SJSA1 (cell line): ENCODE measurements at regions not wholly inside any gene's neighbourhood (a gene's known extent, or its start where the extent isn't known, plus 50 kb on each side); places are given as distances from the start of the nearest gene placed in this dataset.

Source experiments
- DNase-seq, 2 experiments: peaks; one replicate each; pipeline ENCODE4 v3.0.0-alpha.2; 2015 to 2020; ENCODE audit warnings: low spot score in 2 of 2, low read depth in 1 of 2
- H3K27ac ChIP-seq: fragments of 250-450 bp; sonication (Bioruptor Pico); 2 replicates; pipeline ENCODE4 v1.5.1; 2020; ENCODE audit warnings: mild to moderate bottlenecking, moderate library complexity
- H3K27me3 ChIP-seq: fragments of 250-450 bp; sonication (Bioruptor Pico); replicated peaks from 2 replicates; pipeline ENCODE4 v1.5.1; 2020; ENCODE audit warnings: mild to moderate bottlenecking, moderate library complexity
- H3K36me3 ChIP-seq: fragments of 250-450 bp; sonication (Bioruptor Pico); 2 replicates; pipeline ENCODE4 v1.5.1; 2020; ENCODE audit warnings: mild to moderate bottlenecking
- H3K4me1 ChIP-seq: fragments of 250-450 bp; sonication (Bioruptor Pico); replicated peaks from 2 replicates; pipeline ENCODE4 v1.6.1; 2021; ENCODE audit warnings: mild to moderate bottlenecking
- H3K4me3 ChIP-seq: fragments of 250-450 bp; sonication (Bioruptor Pico); 2 replicates; pipeline ENCODE4 v1.5.1; 2020; ENCODE audit warnings: mild to moderate bottlenecking
- H3K9me3 ChIP-seq: fragments of 250-450 bp; sonication (Bioruptor Pico); replicated peaks from 2 replicates; pipeline ENCODE4 v1.5.1; 2020; ENCODE audit warnings: mild to moderate bottlenecking

DNA sequence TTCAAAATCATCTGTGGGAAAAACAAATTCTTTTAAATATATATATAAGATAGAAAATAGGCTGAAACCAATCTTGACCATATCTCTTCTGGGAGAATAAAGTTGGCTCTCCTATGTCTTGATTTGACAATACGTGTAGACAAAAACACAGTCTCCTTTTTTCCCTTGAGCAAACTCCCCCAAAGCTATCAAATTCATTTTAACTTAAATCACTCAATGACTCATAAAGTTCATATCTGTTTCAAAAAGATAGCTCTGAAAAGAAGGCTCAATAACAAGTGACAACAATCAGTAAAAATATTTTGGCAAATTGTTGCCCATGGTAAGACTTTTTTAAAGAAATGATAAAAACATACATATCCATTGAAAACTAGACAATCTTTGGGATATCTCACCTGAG, 236.0 kb upstream of the TENT5A start:
- H3K9me3 ChIP-seq, result no peaks in the 10 kb centered on the region
- H3K27ac ChIP-seq, result no peak overlapping the region
- no peak for DNase-seq
- no peaks in the 10 kb centered on the region for H3K27me3 ChIP-seq
- H3K36me3 ChIP-seq, result no peaks in the 10 kb centered on the region
- H3K4me3 ChIP-seq, result no peak overlapping the region
- H3K4me1 ChIP-seq, result no peaks in the 10 kb centered on the region

- Histone ChIP-seq H3K4me1 (peaks cover under 1% of the 10 kb centered on the region), H3K27ac (no peak overlapping the region), H3K9me3 (no peaks in the 10 kb centered on the region), H3K4me3 (no peak overlapping the region), H3K27me3 (no peaks in the 10 kb centered on the region), H3K36me3 (no peaks in the 10 kb centered on the region)
- no peak for DNase-seq
These were observed 234.8 kb upstream of the TENT5A start for GRCh38 chr6:81987293-81987692.

- H3K9me3 ChIP-seq, result no peaks in the 10 kb centered on the region
- DNase-seq, result no peak
- no peak overlapping the region for H3K4me3 ChIP-seq
These were observed 232.7 kb upstream of the TENT5A start for GRCh38 chr6:81985191-81985590.

DNA sequence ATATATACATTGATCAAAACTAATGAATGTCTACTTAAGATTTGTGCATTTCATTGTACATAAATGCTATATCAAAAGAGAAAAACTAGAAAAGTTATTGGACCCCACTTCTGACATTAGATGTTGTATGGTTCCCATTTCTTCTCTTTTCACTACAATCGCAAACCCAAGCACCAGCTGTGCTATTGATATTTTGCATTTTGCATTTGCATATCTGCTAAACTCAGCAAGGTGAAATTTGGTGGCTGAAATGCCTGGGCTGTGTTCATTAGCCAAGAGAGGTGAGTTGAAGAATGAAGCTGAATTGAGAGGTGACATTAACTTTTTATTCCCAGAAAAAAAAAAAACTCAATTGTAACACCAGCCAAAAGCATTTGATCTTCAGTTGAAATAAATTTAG, 232.1 kb upstream of the TENT5A start:
- no peaks in the 10 kb centered on the region for H3K36me3 ChIP-seq
- H3K4me3 ChIP-seq, result no peak overlapping the region
- no peaks in the 10 kb centered on the region for H3K27me3 ChIP-seq
- DNase-seq, result no peak
- H3K4me1 ChIP-seq, result peaks cover 13% of the 10 kb centered on the region
- H3K9me3 ChIP-seq, result no peaks in the 10 kb centered on the region; the same call in 1 of the 2 replicates
- no peak overlapping the region for H3K27ac ChIP-seq

More at GRCh38 chr6:81985191-81985590, 232.7 kb upstream of the TENT5A start:
- peaks cover 13% of the 10 kb centered on the region for H3K4me1 ChIP-seq
- H3K36me3 ChIP-seq, result no peaks in the 10 kb centered on the region
- H3K27ac ChIP-seq, result no peak overlapping the region
- no peaks in the 10 kb centered on the region for H3K27me3 ChIP-seq

GRCh38 chr6:81981812-81982211, 229.3 kb upstream of the TENT5A start:
- no peak overlapping the region for H3K4me3 ChIP-seq
- DNase-seq, result peak in 1 of 2 experiments; percentile 58
- no peaks in the 10 kb centered on the region for H3K36me3 ChIP-seq
- H3K27me3 ChIP-seq, result no peaks in the 10 kb centered on the region
- peaks cover 20% of the 10 kb centered on the region for H3K4me1 ChIP-seq
- H3K27ac ChIP-seq, result peak overlapping the region; percentile 62
- H3K9me3 ChIP-seq, result no peaks in the 10 kb centered on the region; the same call in 1 of the 2 replicates

DNA sequence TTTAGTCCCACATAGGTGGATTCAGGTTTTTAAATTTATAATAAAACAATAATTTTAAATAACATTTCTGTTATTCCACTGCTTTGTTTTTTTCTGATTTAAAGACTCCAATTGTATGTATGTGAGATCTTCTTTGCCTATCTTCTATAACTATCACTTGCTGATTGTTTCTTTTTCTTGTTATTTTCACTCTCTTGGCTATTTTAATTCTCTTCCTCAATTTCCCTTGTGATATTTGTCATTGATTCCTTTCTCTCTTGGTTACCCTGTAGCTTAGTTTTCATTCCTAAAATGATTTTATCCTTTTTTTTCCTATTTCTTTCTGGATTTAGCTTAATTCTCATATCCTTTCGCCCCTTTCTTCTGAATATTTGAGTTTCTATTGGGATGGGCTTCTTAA, 227.3 kb upstream of the TENT5A start:
- Histone ChIP-seq H3K4me1 (peaks cover 20% of the 10 kb centered on the region), H3K4me3 (no peak overlapping the region), H3K27ac (no peak overlapping the region), H3K27me3 (no peaks in the 10 kb centered on the region), H3K9me3 (no peaks in the 10 kb centered on the region; the same call in 1 of the 2 replicates), H3K36me3 (no peaks in the 10 kb centered on the region)
- no peak for DNase-seq

DNA sequence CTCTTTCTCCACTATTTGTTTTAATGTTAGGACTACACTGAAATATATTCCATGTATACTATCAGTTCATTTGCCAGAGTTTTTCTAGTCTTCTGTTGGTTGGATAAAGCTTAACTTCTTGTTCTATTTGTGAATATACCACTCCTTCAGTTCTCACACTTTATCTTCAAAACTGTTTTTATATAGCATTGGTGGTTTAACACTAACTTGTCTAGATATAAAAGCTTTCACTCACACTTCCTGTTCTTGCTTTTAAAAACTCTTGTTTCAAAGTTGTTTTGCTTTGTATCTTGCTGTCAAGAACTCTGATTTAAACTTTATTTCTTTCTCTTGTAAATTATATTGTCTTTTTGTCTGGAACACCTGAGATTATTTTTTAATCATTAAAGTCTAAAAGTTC, 226.8 kb upstream of the TENT5A start:
- Histone ChIP-seq H3K27me3 (no peaks in the 10 kb centered on the region), H3K4me1 (peaks cover 20% of the 10 kb centered on the region), H3K9me3 (no peaks in the 10 kb centered on the region; the same call in 1 of the 2 replicates), H3K27ac (no peak overlapping the region), H3K4me3 (no peak overlapping the region), H3K36me3 (no peaks in the 10 kb centered on the region)
- DNase-seq, result no peak

- no peaks in the 10 kb centered on the region for H3K36me3 ChIP-seq
- peak in 1 of 2 experiments; percentile 29 for DNase-seq
- no peak overlapping the region for H3K4me3 ChIP-seq
- H3K27ac ChIP-seq, result no peak overlapping the region
- no peaks in the 10 kb centered on the region for H3K27me3 ChIP-seq
- peaks cover 20% of the 10 kb centered on the region for H3K4me1 ChIP-seq
- no peaks in the 10 kb centered on the region; the same call in 1 of the 2 replicates for H3K9me3 ChIP-seq
These were observed 225.7 kb upstream of the TENT5A start for GRCh38 chr6:81978230-81978629.

GRCh38 chr6:81977486-81977885, 225.0 kb upstream of the TENT5A start:
- Histone ChIP-seq H3K27me3 (no peaks in the 10 kb centered on the region), H3K4me1 (peaks cover 20% of the 10 kb centered on the region), H3K9me3 (no peaks in the 10 kb centered on the region; the same call in 1 of the 2 replicates), H3K4me3 (no peak overlapping the region), H3K27ac (no peak overlapping the region), H3K36me3 (no peaks in the 10 kb centered on the region)
- peak in 1 of 2 experiments; percentile 5 for DNase-seq

DNA sequence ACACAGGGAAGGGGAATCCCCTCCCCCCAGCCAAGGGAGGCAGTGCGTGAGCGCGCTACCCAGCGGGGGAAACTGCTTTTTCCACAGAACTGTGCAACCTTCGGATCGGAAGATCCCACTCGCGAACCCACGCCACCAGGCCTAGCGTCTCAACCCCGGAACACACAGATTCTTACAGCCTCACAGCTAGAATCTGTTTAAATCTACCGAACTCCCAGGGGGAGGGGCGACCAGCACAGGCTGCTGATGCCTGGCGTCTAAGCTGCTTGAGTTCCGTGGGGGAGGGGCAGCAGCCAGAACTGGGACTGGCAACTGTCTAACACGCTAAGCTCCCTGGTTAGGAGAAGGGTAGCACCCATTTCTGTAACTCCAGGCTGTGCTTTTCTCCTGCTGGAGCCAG, 217.3 kb upstream of the TENT5A start:
- Histone ChIP-seq H3K36me3 (no peaks in the 10 kb centered on the region), H3K27ac (no peak overlapping the region), H3K27me3 (no peaks in the 10 kb centered on the region), H3K4me1 (no peaks in the 10 kb centered on the region), H3K4me3 (no peak overlapping the region), H3K9me3 (no peaks in the 10 kb centered on the region)
- no peak for DNase-seq

GRCh38 chr6:81969011-81969410, 216.5 kb upstream of the TENT5A start:
- H3K4me3 ChIP-seq, result no peak overlapping the region

DNA sequence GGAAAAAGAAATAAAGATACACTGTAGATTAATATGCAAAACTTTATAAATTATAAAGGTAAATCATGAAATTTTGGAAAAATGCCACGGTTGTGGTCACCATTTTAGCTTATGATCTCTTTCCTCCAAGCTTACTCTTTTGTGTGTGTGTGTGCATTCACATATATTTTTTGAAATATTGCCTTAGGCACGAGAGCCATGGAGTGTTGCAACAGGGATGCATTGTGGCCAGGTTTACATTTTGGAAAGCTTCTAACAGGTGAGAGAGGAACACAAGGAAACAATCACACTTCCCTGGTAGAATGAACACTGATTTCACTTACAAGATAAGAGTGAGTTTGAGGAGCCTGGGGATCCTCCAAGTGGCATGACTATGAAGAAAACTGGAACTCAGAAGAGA, 214.5 kb upstream of the TENT5A start:
- Histone ChIP-seq H3K4me3 (no peak overlapping the region), H3K36me3 (no peaks in the 10 kb centered on the region), H3K4me1 (no peaks in the 10 kb centered on the region), H3K9me3 (no peaks in the 10 kb centered on the region), H3K27ac (no peak overlapping the region), H3K27me3 (no peaks in the 10 kb centered on the region)
- DNase-seq, result no peak

More at GRCh38 chr6:81969011-81969410, 216.5 kb upstream of the TENT5A start:
- H3K4me1 ChIP-seq, result no peaks in the 10 kb centered on the region
- no peak for DNase-seq
- no peaks in the 10 kb centered on the region for H3K36me3 ChIP-seq
- no peak overlapping the region for H3K27ac ChIP-seq
- no peaks in the 10 kb centered on the region for H3K9me3 ChIP-seq
- no peaks in the 10 kb centered on the region for H3K27me3 ChIP-seq

DNA sequence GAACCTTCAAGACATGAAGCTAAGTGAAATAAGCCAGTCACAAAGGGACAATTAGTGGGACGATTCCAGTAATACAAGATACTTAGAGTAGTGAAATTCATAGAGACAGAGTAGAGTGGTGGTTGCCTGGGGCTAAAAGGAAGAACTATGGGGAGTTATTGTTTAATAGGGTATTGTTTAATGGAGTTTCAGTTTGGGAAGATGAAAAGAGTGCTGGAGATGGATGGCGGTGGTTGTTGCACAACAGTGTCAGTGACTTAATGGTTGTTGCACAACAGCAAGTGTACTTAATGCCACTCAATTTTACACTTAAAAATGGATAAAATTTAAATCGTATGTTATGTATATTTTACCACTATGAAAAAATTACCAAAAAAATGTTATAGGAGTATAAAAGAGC, 209.7 kb upstream of the TENT5A start:
- no peak for DNase-seq
- H3K27ac ChIP-seq, result no peak overlapping the region
- no peak overlapping the region for H3K4me3 ChIP-seq
- no peaks in the 10 kb centered on the region for H3K4me1 ChIP-seq
- H3K9me3 ChIP-seq, result no peaks in the 10 kb centered on the region
- H3K27me3 ChIP-seq, result no peaks in the 10 kb centered on the region
- no peaks in the 10 kb centered on the region for H3K36me3 ChIP-seq

- Histone ChIP-seq H3K4me3 (no peak overlapping the region), H3K27ac (no peak overlapping the region), H3K4me1 (peaks cover 10% of the 10 kb centered on the region; the same call in 1 of the 2 replicates), H3K36me3 (no peaks in the 10 kb centered on the region), H3K27me3 (no peaks in the 10 kb centered on the region), H3K9me3 (no peaks in the 10 kb centered on the region)
- peak in 1 of 2 experiments; percentile 10 for DNase-seq
These were observed 198.4 kb upstream of the TENT5A start for GRCh38 chr6:81950877-81951276.

GRCh38 chr6:81948861-81949260, 196.4 kb upstream of the TENT5A start:
- no peak overlapping the region for H3K4me3 ChIP-seq
- no peak for DNase-seq
- H3K36me3 ChIP-seq, result no peaks in the 10 kb centered on the region
- H3K27me3 ChIP-seq, result no peaks in the 10 kb centered on the region
- no peak overlapping the region for H3K27ac ChIP-seq
- H3K4me1 ChIP-seq, result peaks cover 10% of the 10 kb centered on the region; the same call in 1 of the 2 replicates
- no peaks in the 10 kb centered on the region for H3K9me3 ChIP-seq
